CD4-positive, alpha-beta T cell (primary cell): ENCODE measurements at regions not wholly inside any gene's neighbourhood (a gene's known extent, or its start where the extent isn't known, plus 50 kb on each side); places are given as distances from the start of the nearest gene placed in this dataset.

Source experiments
- ATAC-seq: fragments of 200-7000 bp; cut with Tn5 transposase; one replicate; pipeline ENCODE4 v1.10.0; 2022; ENCODE audit warnings: mild to moderate bottlenecking; ENCODE audit not compliant: poor library complexity
- CTCF ChIA-PET: fragments of 350-600 bp; sonication (Branson Sonifier 250); formaldehyde crosslinking; loops from one replicate; lab custom pipeline; 2021; ENCODE audit warnings: antibody characterized with exemption, inconsistent platforms; lab: Charles Lee
- POLR2A ChIA-PET: fragments of 350-600 bp; sonication (Branson Sonifier 250); formaldehyde crosslinking; loops from one replicate; lab custom pipeline; 2021; ENCODE audit warnings: antibody characterized with exemption, inconsistent platforms; lab: Charles Lee
- DNase-seq, 14 experiments: peaks; one replicate each; pipeline ENCODE4 v3.0.0-alpha.2; 2013 to 2020; ENCODE audit warnings: mixed read lengths in 2 of 14
- H3K27ac ChIP-seq, 2 donors: one replicate each; pipeline versions ENCODE4 v1.5.1 to v1.7.0; 2013; ENCODE audit warnings: low read length in 2 of 2, low read depth in 1 of 2, mild to moderate bottlenecking in 1 of 2
- H3K27me3 ChIP-seq, 2 experiments: 1 replicate in 1 of 2; 2 replicates in 1 of 2; pipeline versions ENCODE4 v1.6.1 to v1.7.0; 2013; ENCODE audit warnings: low read length in 2 of 2, control low read depth in 1 of 2, mild to moderate bottlenecking in 1 of 2, moderate library complexity in 1 of 2; ENCODE audit not compliant: insufficient read depth in 2 of 2, control insufficient read depth in 1 of 2
- H3K36me3 ChIP-seq: one replicate; pipeline ENCODE4 v1.6.1; 2013; ENCODE audit warnings: low read length, control low read depth; ENCODE audit not compliant: insufficient read depth
- H3K4me1 ChIP-seq: one replicate; pipeline ENCODE4 v1.6.1; 2013; ENCODE audit warnings: low read length, control low read depth; ENCODE audit not compliant: insufficient read depth
- H3K4me3 ChIP-seq: one replicate; pipeline ENCODE4 v1.5.1; 2013; ENCODE audit warnings: mild to moderate bottlenecking, low read length, moderate library complexity
- H3K9me3 ChIP-seq, 2 experiments: 1 replicate in 1 of 2; 2 replicates in 1 of 2; pipeline versions ENCODE4 v1.6.1 to v1.7.0; 2013; ENCODE audit warnings: low read length in 2 of 2, mild to moderate bottlenecking in 2 of 2, control low read depth in 1 of 2, moderate library complexity in 1 of 2; ENCODE audit not compliant: control insufficient read depth in 1 of 2, insufficient read depth in 1 of 2
- H3K27ac Mint-ChIP-seq: one replicate; pipeline ENCODE4 v1.8.0; 2020; ENCODE audit warnings: mixed read lengths
- H3K27me3 Mint-ChIP-seq: one replicate; pipeline ENCODE4 v1.8.0; 2021; ENCODE audit warnings: mixed read lengths
- H3K36me3 Mint-ChIP-seq: one replicate; pipeline ENCODE4 v1.8.0; 2021; ENCODE audit warnings: low read depth, mixed read lengths
- H3K4me1 Mint-ChIP-seq: one replicate; pipeline ENCODE4 v1.8.0; 2021; ENCODE audit warnings: low read depth, mixed read lengths
- H3K4me3 Mint-ChIP-seq: one replicate; pipeline ENCODE4 v1.8.0; 2020; ENCODE audit warnings: mild to moderate bottlenecking, mixed read lengths
- H3K9me3 Mint-ChIP-seq: one replicate; pipeline ENCODE4 v1.8.0; 2020; ENCODE audit warnings: mixed read lengths
- intact Hi-C, 2 experiments: fragments of 100-400 bp; cut with DNase I in 1 of 2; cut with micrococcal nuclease in 1 of 2; formaldehyde crosslinking; loops; one replicate each; pipeline versions ENCODE4 v1.15.1 to v1.9.0; 2023 to 2025; cut with DNase I, micrococcal nuclease
- TF ChIP-seq, protein P1 (sequence below): fragments of 200-600 bp; IDR thresholded peaks from one replicate; pipeline ENCODE4 v1.8.0; 2022; ENCODE audit warnings: antibody characterized with exemption, mild to moderate bottlenecking

DNA sequence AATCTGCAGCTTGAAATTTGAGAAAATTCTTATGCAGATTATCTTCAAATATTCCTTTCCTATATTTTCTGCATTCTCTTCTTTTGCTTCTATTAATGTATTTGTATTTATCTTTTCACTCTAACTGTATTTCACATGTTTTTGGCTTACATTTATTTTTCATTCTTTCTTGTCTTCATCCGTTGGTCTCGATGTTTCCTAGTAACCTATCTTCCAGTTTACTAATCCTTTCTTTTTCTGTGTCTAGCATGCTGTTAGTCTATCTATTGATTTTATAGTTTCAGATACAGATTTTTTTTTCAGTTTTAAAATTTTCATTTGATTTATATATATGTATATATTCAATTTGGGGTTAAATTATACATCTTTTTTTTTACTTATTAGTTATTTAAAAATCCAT, 556.2 kb downstream of the RFPL4B start:
- no peaks in the 10 kb centered on the region for H3K27me3 ChIP-seq
- Mint-ChIP-seq H3K27ac (no peak overlapping the region), H3K9me3 (peaks cover 8% of the 10 kb centered on the region), H3K27me3 (no peaks in the 10 kb centered on the region), H3K4me3 (no peak overlapping the region), H3K4me1 (no peaks in the 10 kb centered on the region), H3K36me3 (no peaks in the 10 kb centered on the region)
- no peaks in the 10 kb centered on the region for H3K36me3 ChIP-seq
- intact Hi-C loops: no loop called here
- H3K4me1 ChIP-seq: no peaks in the 10 kb centered on the region
- DNase-seq (no peak), ATAC-seq (no peak)
- TF ChIP-seq, protein P1, sequence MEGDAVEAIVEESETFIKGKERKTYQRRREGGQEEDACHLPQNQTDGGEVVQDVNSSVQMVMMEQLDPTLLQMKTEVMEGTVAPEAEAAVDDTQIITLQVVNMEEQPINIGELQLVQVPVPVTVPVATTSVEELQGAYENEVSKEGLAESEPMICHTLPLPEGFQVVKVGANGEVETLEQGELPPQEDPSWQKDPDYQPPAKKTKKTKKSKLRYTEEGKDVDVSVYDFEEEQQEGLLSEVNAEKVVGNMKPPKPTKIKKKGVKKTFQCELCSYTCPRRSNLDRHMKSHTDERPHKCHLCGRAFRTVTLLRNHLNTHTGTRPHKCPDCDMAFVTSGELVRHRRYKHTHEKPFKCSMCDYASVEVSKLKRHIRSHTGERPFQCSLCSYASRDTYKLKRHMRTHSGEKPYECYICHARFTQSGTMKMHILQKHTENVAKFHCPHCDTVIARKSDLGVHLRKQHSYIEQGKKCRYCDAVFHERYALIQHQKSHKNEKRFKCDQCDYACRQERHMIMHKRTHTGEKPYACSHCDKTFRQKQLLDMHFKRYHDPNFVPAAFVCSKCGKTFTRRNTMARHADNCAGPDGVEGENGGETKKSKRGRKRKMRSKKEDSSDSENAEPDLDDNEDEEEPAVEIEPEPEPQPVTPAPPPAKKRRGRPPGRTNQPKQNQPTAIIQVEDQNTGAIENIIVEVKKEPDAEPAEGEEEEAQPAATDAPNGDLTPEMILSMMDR: no peak
- POLR2A ChIA-PET: no interaction called here
- H3K4me3 ChIP-seq: no peak overlapping the region
- H3K9me3 ChIP-seq: no peaks in the 10 kb centered on the region
- CTCF ChIA-PET: no interaction called here
- H3K27ac ChIP-seq: no peak overlapping the region

GRCh38 chr6:112906726-112907125, 559.6 kb downstream of the RFPL4B start:
- Mint-ChIP-seq H3K4me3 (no peak overlapping the region), H3K36me3 (no peaks in the 10 kb centered on the region), H3K27me3 (no peaks in the 10 kb centered on the region), H3K27ac (no peak overlapping the region), H3K4me1 (no peaks in the 10 kb centered on the region), H3K9me3 (peaks cover 10% of the 10 kb centered on the region)
- Histone ChIP-seq H3K4me3 (no peak overlapping the region), H3K27ac (no peak overlapping the region), H3K36me3 (no peaks in the 10 kb centered on the region), H3K27me3 (no peaks in the 10 kb centered on the region), H3K4me1 (no peaks in the 10 kb centered on the region), H3K9me3 (no peaks in the 10 kb centered on the region)
- ATAC-seq (no peak), DNase-seq (no peak)
- TF ChIP-seq, protein P1: no peak
- intact Hi-C loops: no loop called here
- ChIA-PET CTCF (no interaction called here), POLR2A (no interaction called here)

DNA sequence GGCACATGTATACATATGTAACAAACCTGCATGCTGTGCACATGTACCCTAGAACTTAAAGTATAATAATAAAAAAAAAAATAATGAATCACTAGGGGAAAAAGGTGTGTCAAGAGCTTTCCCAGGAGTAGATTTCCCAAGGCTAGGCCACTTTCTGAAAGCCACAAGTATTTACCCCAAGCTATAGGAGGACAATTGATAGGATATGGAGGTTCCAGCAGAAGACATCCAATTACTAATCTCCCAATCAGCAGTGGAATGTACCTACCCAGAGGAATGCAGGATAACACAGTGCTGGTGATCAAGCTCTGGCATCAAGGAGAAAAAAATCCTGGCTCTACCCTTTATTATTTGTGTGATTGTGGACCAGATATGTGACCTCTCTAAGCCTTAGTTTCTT, 562.7 kb downstream of the RFPL4B start:
- no peaks in the 10 kb centered on the region for H3K27me3 ChIP-seq
- no peaks in the 10 kb centered on the region for H3K4me1 ChIP-seq
- no peak overlapping the region for H3K27ac ChIP-seq
- Mint-ChIP-seq H3K36me3 (no peaks in the 10 kb centered on the region), H3K4me3 (no peak overlapping the region), H3K27ac (no peak overlapping the region), H3K9me3 (peaks cover 9% of the 10 kb centered on the region), H3K27me3 (no peaks in the 10 kb centered on the region), H3K4me1 (no peaks in the 10 kb centered on the region)
- H3K36me3 ChIP-seq: no peaks in the 10 kb centered on the region
- H3K9me3 ChIP-seq: no peaks in the 10 kb centered on the region
- POLR2A ChIA-PET: no interaction called here
- intact Hi-C loops: no loop called here
- TF ChIP-seq, protein P1: no peak
- DNase-seq: no peak
- no peak for ATAC-seq
- H3K4me3 ChIP-seq: no peak overlapping the region
- CTCF ChIA-PET: no interaction called here
